22Rv1 (cell line): ENCODE measurements at regions not wholly inside any gene's neighbourhood (a gene's known extent, or its start where the extent isn't known, plus 50 kb on each side); places are given as distances from the start of the nearest gene placed in this dataset.

Experiments used
- H3K27ac ChIP-seq: fragments of 450-650 bp; 2 replicates; pipeline ENCODE4 v1.5.1; 2017
- ZFX ChIP-seq: fragments of 450-650 bp; IDR thresholded peaks from 2 replicates; pipeline ENCODE4 v1.6.1; 2017; ENCODE audit warnings: antibody characterized with exemption, borderline replicate concordance
- TF ChIP-seq, protein P1 (sequence below): fragments of 450-650 bp; IDR thresholded peaks from 2 replicates; pipeline ENCODE4 v1.5.1; 2017; ENCODE audit warnings: mild to moderate bottlenecking

DNA sequence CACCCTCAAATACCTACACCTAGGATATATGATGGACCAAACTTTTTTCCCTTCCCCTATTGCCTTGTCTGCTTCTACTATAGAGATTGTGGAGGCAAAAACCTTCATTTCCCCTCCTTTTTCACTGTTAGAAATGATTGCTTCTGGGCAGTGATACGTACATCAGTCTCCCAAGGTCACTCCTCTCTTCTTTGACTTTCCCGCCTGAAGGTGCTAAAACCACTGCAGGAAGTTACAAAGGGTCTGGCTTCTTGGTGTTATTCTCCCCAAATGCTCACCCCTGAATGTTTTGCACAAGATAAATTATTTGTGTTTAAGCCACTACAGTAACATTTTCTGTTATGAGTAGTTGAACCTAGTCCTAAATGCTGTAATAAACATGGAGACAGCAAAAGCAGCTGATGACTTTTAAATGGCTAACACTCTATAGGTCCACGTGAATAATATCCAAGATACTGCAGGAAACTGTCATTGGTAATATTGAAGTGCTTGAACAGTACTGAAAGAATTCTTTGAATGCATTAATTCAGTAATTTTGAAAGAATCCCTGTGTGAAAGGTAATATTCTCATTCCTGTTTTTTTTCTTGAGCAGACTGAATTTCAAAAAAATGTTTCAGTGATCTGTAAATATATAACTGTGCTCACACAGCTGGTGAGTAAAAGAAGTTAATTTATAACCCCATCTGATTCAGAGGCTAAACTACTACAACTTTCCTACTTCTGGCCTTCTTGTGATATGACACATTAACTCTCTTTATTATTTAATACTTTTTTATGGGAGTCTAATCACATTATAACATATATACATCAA, 865.1 kb downstream of the EFNB2 start:
- TF ChIP-seq, protein P1, sequence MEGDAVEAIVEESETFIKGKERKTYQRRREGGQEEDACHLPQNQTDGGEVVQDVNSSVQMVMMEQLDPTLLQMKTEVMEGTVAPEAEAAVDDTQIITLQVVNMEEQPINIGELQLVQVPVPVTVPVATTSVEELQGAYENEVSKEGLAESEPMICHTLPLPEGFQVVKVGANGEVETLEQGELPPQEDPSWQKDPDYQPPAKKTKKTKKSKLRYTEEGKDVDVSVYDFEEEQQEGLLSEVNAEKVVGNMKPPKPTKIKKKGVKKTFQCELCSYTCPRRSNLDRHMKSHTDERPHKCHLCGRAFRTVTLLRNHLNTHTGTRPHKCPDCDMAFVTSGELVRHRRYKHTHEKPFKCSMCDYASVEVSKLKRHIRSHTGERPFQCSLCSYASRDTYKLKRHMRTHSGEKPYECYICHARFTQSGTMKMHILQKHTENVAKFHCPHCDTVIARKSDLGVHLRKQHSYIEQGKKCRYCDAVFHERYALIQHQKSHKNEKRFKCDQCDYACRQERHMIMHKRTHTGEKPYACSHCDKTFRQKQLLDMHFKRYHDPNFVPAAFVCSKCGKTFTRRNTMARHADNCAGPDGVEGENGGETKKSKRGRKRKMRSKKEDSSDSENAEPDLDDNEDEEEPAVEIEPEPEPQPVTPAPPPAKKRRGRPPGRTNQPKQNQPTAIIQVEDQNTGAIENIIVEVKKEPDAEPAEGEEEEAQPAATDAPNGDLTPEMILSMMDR: no peak
- TF ChIP-seq ZFX: no peak
- H3K27ac ChIP-seq: no peak overlapping the region

DNA sequence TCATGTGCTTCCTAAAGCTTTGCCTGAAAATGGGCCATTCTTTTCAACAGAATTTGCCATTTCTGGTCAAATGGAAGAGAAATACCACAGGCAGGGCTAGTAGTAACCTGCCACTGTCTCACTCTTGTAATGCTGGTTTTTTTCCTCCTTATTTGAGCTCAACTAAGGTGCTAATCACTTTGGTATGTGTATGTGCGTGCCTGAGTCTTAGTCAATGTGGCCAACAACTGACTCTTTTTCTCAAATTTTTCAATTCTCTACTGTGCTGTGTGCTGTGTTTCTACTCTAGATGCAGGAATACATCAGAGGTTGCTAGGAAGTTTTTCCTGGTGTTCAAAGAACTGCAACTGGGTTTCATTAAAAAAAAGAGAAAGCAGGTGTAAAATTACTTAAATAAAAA, 870.2 kb downstream of the EFNB2 start:
- no peak overlapping the region for H3K27ac ChIP-seq
- TF ChIP-seq, protein P1: no peak
- no peak for TF ChIP-seq ZFX

DNA sequence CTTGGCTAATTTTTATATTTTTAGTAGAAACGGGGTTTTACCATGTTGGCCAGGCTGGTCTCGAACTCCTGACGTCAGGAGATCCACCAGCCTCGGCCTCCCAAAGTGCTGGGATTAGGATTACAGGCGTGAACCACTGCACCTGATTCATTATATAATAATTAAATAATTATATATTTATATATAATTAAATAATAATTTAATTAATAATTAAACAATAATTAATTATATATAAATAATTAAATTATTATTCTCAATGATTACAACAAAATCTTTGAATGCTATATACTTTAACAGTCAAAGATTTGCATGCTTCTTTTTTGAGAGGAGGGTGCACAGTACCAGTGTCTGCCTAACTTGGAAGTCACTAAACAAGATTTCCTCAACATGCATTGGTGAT, 872.3 kb downstream of the EFNB2 start:
- no peak overlapping the region for H3K27ac ChIP-seq
- TF ChIP-seq, protein P1: no peak
- TF ChIP-seq ZFX: no peak

DNA sequence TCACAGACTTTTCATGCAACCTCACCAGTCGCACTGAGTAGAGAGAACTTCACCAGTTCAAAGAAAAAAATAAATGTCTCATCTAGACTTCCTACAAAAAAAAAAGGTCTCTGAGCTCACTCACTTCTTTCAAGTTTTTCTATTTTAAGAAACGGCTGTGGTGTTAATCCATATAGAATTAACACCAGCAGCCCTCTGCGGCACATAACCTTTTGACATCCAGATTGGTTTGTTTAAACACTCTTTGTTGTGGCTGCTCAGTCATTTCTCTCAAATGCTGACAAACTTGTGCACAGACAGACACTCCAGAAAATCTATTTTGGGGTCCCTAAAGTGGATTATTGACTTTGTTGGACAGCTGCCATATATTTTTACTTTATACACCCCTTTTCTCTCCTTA, 874.9 kb downstream of the EFNB2 start:
- no peak for TF ChIP-seq ZFX
- TF ChIP-seq, protein P1: no peak
- no peak overlapping the region for H3K27ac ChIP-seq

DNA sequence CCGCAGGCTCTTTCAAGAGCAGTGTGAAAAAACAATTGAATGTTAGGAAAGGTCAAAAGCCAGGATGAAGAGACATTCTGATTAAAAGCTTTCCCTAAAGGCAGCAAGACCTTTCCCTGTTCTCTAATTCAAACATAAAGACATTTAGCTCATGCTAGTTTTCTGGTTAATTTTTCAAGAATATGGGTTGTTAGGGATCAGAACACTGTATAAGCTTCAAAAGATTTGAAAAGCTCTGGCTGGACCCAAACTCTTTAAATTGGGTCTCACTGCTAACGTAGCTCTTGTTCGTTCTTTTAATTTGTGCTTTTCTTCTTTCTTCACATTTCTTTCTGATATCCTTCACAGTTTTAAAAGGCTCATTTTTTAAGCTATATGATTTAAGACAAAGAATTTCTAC, 877.0 kb downstream of the EFNB2 start:
- H3K27ac ChIP-seq: no peak overlapping the region
- TF ChIP-seq, protein P1: no peak
- TF ChIP-seq ZFX: no peak

DNA sequence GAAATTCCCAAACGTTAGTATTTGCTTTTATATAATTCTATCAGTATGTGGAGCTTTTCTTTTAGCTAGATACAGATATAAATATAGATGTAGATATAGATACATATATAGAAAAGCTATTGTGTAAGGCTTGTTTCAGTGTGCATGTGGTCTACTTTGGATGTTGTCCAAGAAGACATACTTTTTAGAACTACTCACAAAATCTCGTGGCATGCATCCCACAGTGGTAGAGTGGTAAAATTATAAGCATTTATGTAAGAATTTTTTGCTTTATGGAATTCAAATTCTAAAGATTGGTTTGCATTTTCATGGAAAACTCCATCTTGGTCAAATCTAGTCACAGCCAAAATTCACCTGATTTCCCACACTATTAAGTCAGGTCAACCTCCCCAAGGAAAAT, 880.4 kb downstream of the EFNB2 start:
- TF ChIP-seq, protein P1: no peak
- TF ChIP-seq ZFX: no peak

DNA sequence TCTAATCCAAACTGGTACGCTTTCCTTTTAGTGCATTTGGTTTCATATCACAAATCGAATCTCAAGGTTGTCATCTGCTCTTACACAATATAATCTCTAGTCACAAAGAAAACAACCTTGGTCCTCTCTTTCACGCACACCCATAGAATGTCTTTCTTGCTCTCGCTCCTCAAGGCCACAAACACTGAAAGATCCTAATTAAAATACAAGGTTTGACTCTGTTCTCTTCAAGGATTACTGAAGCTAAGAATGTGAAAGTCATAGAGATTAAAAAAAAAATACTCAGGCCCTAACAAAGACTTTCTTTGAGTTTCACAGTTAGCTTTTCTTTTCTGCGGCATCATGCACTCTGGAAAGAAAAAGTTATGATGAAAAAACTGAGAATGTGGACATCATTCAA, 891.5 kb downstream of the EFNB2 start:
- H3K27ac ChIP-seq: no peak overlapping the region
- TF ChIP-seq, protein P1: no peak
- no peak for TF ChIP-seq ZFX

More for the DNA sequence above, 880.4 kb downstream of the EFNB2 start:
- H3K27ac ChIP-seq: no peak overlapping the region
